ENCODE measurements at regions not wholly inside any gene's neighbourhood (a gene's known extent, or its start where the extent isn't known, plus 50 kb on each side); places are given as distances from the start of the nearest gene placed in this dataset.

GRCh38 chr5:152689250-152689711, 284.2 kb upstream of the NMUR2 start:
- 0 out of 2 replicates have a peak, but pooled peaks cover 4% of the 10 kb centered on the region for H3K9me3 ChIP-seq (ENCODE audit: low read length)
- no peaks in the 10 kb centered on the region for H3K36me3 ChIP-seq (ENCODE audit: low read depth, low read length)
- no peaks in the 10 kb centered on the region for H4K20me1 ChIP-seq (ENCODE audit: low read length)
- intact Hi-C loops (cut with micrococcal nuclease) = no loop called here
- ChIA-PET CTCF (no interaction called here), POLR2A (ENCODE audit: unreplicated experiment) (interaction anchor here (0.6 kb wide), 1 partner anchor 711 kb away, joined by 3 read pairs; no protein-coding TSS in a partner anchor)
- H2AFZ ChIP-seq (ENCODE audit: low read length) = no peak overlapping the region
- no peak overlapping the region for H3K4me3 ChIP-seq (ENCODE audit: low read length)
- no peak overlapping the region for H3K9ac ChIP-seq (ENCODE audit: low read length)
- no peaks in the 10 kb centered on the region for H3K79me2 ChIP-seq (ENCODE audit: low read length)
- H3K27ac ChIP-seq (ENCODE audit: low read length) = no peak overlapping the region
- no peaks in the 10 kb centered on the region for H3F3A ChIP-seq (ENCODE audit: low read length, unreplicated experiment)
- H3K27me3 ChIP-seq (ENCODE audit: low read length) = no peaks in the 10 kb centered on the region
- no peaks in the 10 kb centered on the region for H3K9me2 ChIP-seq (replicated peaks; ENCODE audit: low read length)
- no peak overlapping the region for H3K4me2 ChIP-seq (ENCODE audit: low read length)
- ATAC-seq (no peak), DNase-seq (no peak)
- peaks cover 4% of the 10 kb centered on the region; the same call in 1 of the 2 replicates for H3K4me1 ChIP-seq (ENCODE audit: insufficient read depth, low read length)
- TF ChIP-seq, protein P1, sequence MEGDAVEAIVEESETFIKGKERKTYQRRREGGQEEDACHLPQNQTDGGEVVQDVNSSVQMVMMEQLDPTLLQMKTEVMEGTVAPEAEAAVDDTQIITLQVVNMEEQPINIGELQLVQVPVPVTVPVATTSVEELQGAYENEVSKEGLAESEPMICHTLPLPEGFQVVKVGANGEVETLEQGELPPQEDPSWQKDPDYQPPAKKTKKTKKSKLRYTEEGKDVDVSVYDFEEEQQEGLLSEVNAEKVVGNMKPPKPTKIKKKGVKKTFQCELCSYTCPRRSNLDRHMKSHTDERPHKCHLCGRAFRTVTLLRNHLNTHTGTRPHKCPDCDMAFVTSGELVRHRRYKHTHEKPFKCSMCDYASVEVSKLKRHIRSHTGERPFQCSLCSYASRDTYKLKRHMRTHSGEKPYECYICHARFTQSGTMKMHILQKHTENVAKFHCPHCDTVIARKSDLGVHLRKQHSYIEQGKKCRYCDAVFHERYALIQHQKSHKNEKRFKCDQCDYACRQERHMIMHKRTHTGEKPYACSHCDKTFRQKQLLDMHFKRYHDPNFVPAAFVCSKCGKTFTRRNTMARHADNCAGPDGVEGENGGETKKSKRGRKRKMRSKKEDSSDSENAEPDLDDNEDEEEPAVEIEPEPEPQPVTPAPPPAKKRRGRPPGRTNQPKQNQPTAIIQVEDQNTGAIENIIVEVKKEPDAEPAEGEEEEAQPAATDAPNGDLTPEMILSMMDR (conservative IDR thresholded peaks at IDR 0.05; ENCODE audit: low read depth, low read length) = no peak
- TF ChIP-seq EZH2phosphoT487 (IDR thresholded peaks at IDR 0.05; ENCODE audit: borderline replicate concordance, low read length) (no peak), EZH2 (IDR thresholded peaks at IDR 0.05; ENCODE audit: low read length, unreplicated experiment) (no peak)
- BruUV-seq (replicated peaks) = no TSS peak

GRCh38 chr5:152694231-152694630, 289.2 kb upstream of the NMUR2 start:
- ATAC-seq (no peak), DNase-seq (no peak)
- POLR2A ChIA-PET (ENCODE audit: unreplicated experiment) = no interaction called here
- no peaks in the 10 kb centered on the region for H3K27me3 ChIP-seq (ENCODE audit: low read length)
- CTCF ChIA-PET = no interaction called here
- intact Hi-C loops (cut with micrococcal nuclease) = no loop called here
- H3K9ac ChIP-seq (ENCODE audit: low read length) = no peak overlapping the region
- H3K4me1 ChIP-seq (ENCODE audit: insufficient read depth, low read length) = no peaks in the 10 kb centered on the region
- H3K27ac ChIP-seq (ENCODE audit: low read length) = no peak overlapping the region
- H3K4me3 ChIP-seq (ENCODE audit: low read length) = no peak overlapping the region
- H3K79me2 ChIP-seq (ENCODE audit: low read length) = no peaks in the 10 kb centered on the region
- no peaks in the 10 kb centered on the region for H3K9me3 ChIP-seq (ENCODE audit: low read length)
- no peaks in the 10 kb centered on the region for H4K20me1 ChIP-seq (ENCODE audit: low read length)
- no peak overlapping the region for H2AFZ ChIP-seq (ENCODE audit: low read length)
- H3K9me2 ChIP-seq (replicated peaks; ENCODE audit: low read length) = no peaks in the 10 kb centered on the region
- H3K36me3 ChIP-seq (ENCODE audit: low read depth, low read length) = no peaks in the 10 kb centered on the region
- H3F3A ChIP-seq (ENCODE audit: low read length, unreplicated experiment) = no peaks in the 10 kb centered on the region
- H3K4me2 ChIP-seq (ENCODE audit: low read length) = no peak overlapping the region
- no peak for TF ChIP-seq EZH2phosphoT487 (IDR thresholded peaks at IDR 0.05; ENCODE audit: borderline replicate concordance, low read length)
- TF ChIP-seq EZH2 (IDR thresholded peaks at IDR 0.05; ENCODE audit: low read length, unreplicated experiment) = no peak
- TF ChIP-seq, protein P1 (conservative IDR thresholded peaks at IDR 0.05; ENCODE audit: low read depth, low read length) = no peak
- no TSS peak for BruUV-seq (replicated peaks)

DNA sequence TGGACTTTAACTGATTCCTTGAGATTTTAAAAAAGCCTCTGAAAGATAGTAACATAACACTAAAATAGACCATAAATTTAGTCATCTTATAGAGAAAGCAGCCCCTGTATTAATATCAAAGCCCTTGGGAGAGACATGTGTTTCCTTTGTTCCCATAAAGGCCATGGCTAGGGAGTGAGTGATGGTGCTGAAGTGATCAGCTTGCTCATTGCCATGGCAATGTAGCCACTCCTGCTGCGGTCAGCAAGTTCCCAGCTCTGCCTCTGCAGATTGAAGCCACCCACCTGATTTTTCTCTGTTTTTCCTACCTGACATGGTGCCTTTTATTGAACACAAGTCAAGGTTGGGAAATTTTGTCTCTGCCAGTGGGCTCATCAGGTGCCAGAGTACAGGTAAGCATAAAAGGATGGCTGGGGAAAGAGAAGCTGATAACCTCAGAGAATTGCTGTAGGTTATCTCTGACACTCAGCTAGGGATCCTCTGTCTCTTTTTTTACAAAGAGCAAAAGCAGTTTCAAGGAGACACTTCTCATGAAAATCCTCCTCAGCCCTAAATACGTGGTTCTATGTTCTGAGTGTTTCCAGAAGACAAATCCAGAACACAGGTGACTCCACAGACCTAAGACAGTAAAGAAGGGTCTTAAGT, 296.3 kb upstream of the NMUR2 start:
- no peaks in the 10 kb centered on the region for H3K79me2 ChIP-seq (ENCODE audit: low read length)
- BruUV-seq (replicated peaks) = no TSS peak

More for the DNA sequence above, 296.3 kb upstream of the NMUR2 start:
- ChIA-PET CTCF (no interaction called here), POLR2A (ENCODE audit: unreplicated experiment) (no interaction called here)
- no peak overlapping the region for H3K27ac ChIP-seq (ENCODE audit: low read length)
- no peaks in the 10 kb centered on the region for H3F3A ChIP-seq (ENCODE audit: low read length, unreplicated experiment)
- H3K4me3 ChIP-seq (ENCODE audit: low read length) = no peak overlapping the region
- DNase-seq = no peak
- intact Hi-C loops (cut with micrococcal nuclease) = no loop called here
- no peaks in the 10 kb centered on the region for H3K9me2 ChIP-seq (replicated peaks; ENCODE audit: low read length)
- ATAC-seq = no peak
- 0 out of 2 replicates have a peak, but pooled peaks cover 3% of the 10 kb centered on the region for H3K9me3 ChIP-seq (ENCODE audit: low read length)
- no peaks in the 10 kb centered on the region for H3K36me3 ChIP-seq (ENCODE audit: low read depth, low read length)
- no peak overlapping the region for H3K4me2 ChIP-seq (ENCODE audit: low read length)
- no peaks in the 10 kb centered on the region for H3K4me1 ChIP-seq (ENCODE audit: insufficient read depth, low read length)
- no peak for TF ChIP-seq EZH2 (IDR thresholded peaks at IDR 0.05; ENCODE audit: low read length, unreplicated experiment)
- TF ChIP-seq, protein P1 (conservative IDR thresholded peaks at IDR 0.05; ENCODE audit: low read depth, low read length) = no peak
- no peak for TF ChIP-seq EZH2phosphoT487 (IDR thresholded peaks at IDR 0.05; ENCODE audit: borderline replicate concordance, low read length)
- H3K9ac ChIP-seq (ENCODE audit: low read length) = no peak overlapping the region
- H3K27me3 ChIP-seq (ENCODE audit: low read length) = no peaks in the 10 kb centered on the region
- H4K20me1 ChIP-seq (ENCODE audit: low read length) = no peaks in the 10 kb centered on the region
- H2AFZ ChIP-seq (ENCODE audit: low read length) = no peak overlapping the region
